ENCODE measurements at regions not wholly inside any gene's neighbourhood (a gene's known extent, or its start where the extent isn't known, plus 50 kb on each side); places are given as distances from the start of the nearest gene placed in this dataset.

GRCh38 chr19:28532765-28533341 is 680.1 kb downstream of the UQCRFS1 start:
- H3K79me2 ChIP-seq (ENCODE audit: control insufficient read depth, insufficient read depth, low read length), result no peaks in the 10 kb centered on the region
- no peak overlapping the region for H3K9ac ChIP-seq (replicated peaks; ENCODE audit: extremely low read depth, insufficient read depth, low read length)
- H3K4me2 ChIP-seq (ENCODE audit: insufficient read depth, low read length), result no peak overlapping the region
- H3K9me1 ChIP-seq (replicated peaks; ENCODE audit: control insufficient read depth, extremely low read depth, insufficient read depth, low read length), result no peaks in the 10 kb centered on the region
- no peak overlapping the region for H3K27ac ChIP-seq (ENCODE audit: insufficient read depth, low read depth, low read length)
- DNase-seq (ENCODE audit: low read depth, low spot score) (no peak), FAIRE-seq (no peak)
- POLR2A ChIA-PET, result no interaction called here
- TF ChIP-seq CTCF (IDR thresholded peaks at IDR 0.05; ENCODE audit: extremely low read depth in 1 of 2, insufficient read depth in 1 of 2, low read depth in 1 of 2, low read length in 2 of 2) (no peak), FOS (IDR thresholded peaks at IDR 0.05; ENCODE audit: borderline replicate concordance, insufficient read depth, low read length) (no peak), MYC (IDR thresholded peaks at IDR 0.05; ENCODE audit: low read depth, low read length) (no peak), JUN (IDR thresholded peaks at IDR 0.05; ENCODE audit: borderline replicate concordance, insufficient read depth, insufficient read length, low read depth) (no peak), POLR2A (IDR thresholded peaks at IDR 0.05; ENCODE audit: low read depth, low read length) (no peak), GATA2 (IDR thresholded peaks at IDR 0.05; ENCODE audit: insufficient read depth, insufficient read length, low read depth, low read length) (no peak), POLR2AphosphoS5 (IDR thresholded peaks at IDR 0.05; ENCODE audit: insufficient read depth, low read depth, low read length) (no peak), EZH2 (IDR thresholded peaks at IDR 0.05; ENCODE audit: borderline replicate concordance, low read depth, low read length, severe bottlenecking) (no peak)
- TF ChIP-seq, protein P1, sequence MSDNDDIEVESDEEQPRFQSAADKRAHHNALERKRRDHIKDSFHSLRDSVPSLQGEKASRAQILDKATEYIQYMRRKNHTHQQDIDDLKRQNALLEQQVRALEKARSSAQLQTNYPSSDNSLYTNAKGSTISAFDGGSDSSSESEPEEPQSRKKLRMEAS (IDR thresholded peaks at IDR 0.05; ENCODE audit: insufficient read depth, insufficient read length), result no peak
- H3K4me3 ChIP-seq (replicated peaks in 1 of 3; ENCODE audit: insufficient read depth in 1 of 3, low read depth in 1 of 3, low read length in 3 of 3), result no peak overlapping the region
- no peaks in the 10 kb centered on the region for H3K4me1 ChIP-seq (ENCODE audit: control insufficient read depth, extremely low read depth, insufficient read depth, low read length)
- no peaks in the 10 kb centered on the region for H4K20me1 ChIP-seq (replicated peaks; ENCODE audit: control insufficient read depth, extremely low read depth, insufficient read depth, low read length)
- no TSS peak for BruUV-seq (replicated peaks)
- intact Hi-C loops (cut with micrococcal nuclease) (no loop called here), dilution Hi-C loops (cut with MboI; ENCODE audit: extremely low pct_ligation_motif_present, low sequenced_read_pairs) (no loop called here)
- CTCF ChIA-PET, result no interaction called here
- no peaks in the 10 kb centered on the region for H3K36me3 ChIP-seq (ENCODE audit: control insufficient read depth in 2 of 2, extremely low read depth in 1 of 2, insufficient read depth in 2 of 2, low read length in 2 of 2)
- H3K9me3 ChIP-seq (replicated peaks; ENCODE audit: control insufficient read depth, insufficient read depth, low read length), result no peaks in the 10 kb centered on the region
- no peak overlapping the region for H2AFZ ChIP-seq (ENCODE audit: low read depth, low read length)
- H3K27me3 ChIP-seq (ENCODE audit: control insufficient read depth in 2 of 2, insufficient read depth in 2 of 2, low read length in 2 of 2), result no peaks in the 10 kb centered on the region

Data from endothelial cell of umbilical vein (primary cell).